Kidney (tissue), 13 donors: ENCODE measurements at regions not wholly inside any gene's neighbourhood (a gene's known extent, or its start where the extent isn't known, plus 50 kb on each side); places are given as distances from the start of the nearest gene placed in this dataset.

ENCODE experiments used
- DNase-seq, 5 donors: peaks; one replicate each; pipeline ENCODE4 v3.0.0-alpha.2; 2013 to 2020
- FAIRE-seq: peaks from 2 replicates; lab custom pipeline; 2012; peaks lifted over from hg19 to GRCh38; lab: Jason Lieb, UNC
- H3K27ac ChIP-seq, 2 donors: one replicate each; pipeline ENCODE4 v1.7.0; 2013; ENCODE audit warnings: low read depth in 2 of 2, low read length in 2 of 2, inconsistent platforms in 1 of 2
- H3K27me3 ChIP-seq: one replicate; pipeline ENCODE4 v1.7.1; 2013; ENCODE audit warnings: low read length, inconsistent platforms; ENCODE audit not compliant: control insufficient read depth, insufficient read depth
- H3K36me3 ChIP-seq, 3 donors: one replicate each; pipeline versions ENCODE4 v1.7.0 to v1.7.1; 2013; ENCODE audit warnings: low read length in 3 of 3, control low read depth in 1 of 3, inconsistent platforms in 1 of 3; ENCODE audit not compliant: insufficient read depth in 3 of 3, control insufficient read depth in 2 of 3
- H3K4me1 ChIP-seq, 3 donors: one replicate each; pipeline versions ENCODE4 v1.7.0 to v1.7.1; 2013; ENCODE audit warnings: low read length in 3 of 3, inconsistent platforms in 1 of 3, low read depth in 1 of 3; ENCODE audit not compliant: control insufficient read depth in 2 of 3, insufficient read depth in 2 of 3
- H3K4me3 ChIP-seq, 3 donors: one replicate each; pipeline versions ENCODE4 v1.7.0 to v1.8.1; 2013; ENCODE audit warnings: low read length in 3 of 3, control low read depth in 1 of 3, inconsistent platforms in 1 of 3
- H3K9ac ChIP-seq, 3 donors: one replicate each; pipeline versions ENCODE4 v1.7.0 to v1.7.1; 2013; ENCODE audit warnings: low read length in 3 of 3, control low read depth in 1 of 3, inconsistent platforms in 1 of 3
- H3K9me3 ChIP-seq, 3 donors: one replicate each; pipeline versions ENCODE4 v1.7.0 to v1.7.1; 2013; ENCODE audit warnings: low read length in 3 of 3, control low read depth in 1 of 3, inconsistent platforms in 1 of 3; ENCODE audit not compliant: control insufficient read depth in 2 of 3, insufficient read depth in 1 of 3
- CTCF ChIP-seq: IDR thresholded peaks from 3 replicates; pipeline ENCODE4 v1.5.1; 2012; ENCODE audit warnings: mild to moderate bottlenecking, moderate library complexity, borderline replicate concordance; ENCODE audit not compliant: insufficient read depth; ENCODE audit errors: extremely low read depth
- intact Hi-C: fragments of 100-400 bp; cut with DNase I; formaldehyde crosslinking; loops from one replicate; pipeline ENCODE4 v1.11.1; 2022
- donor health status: control.
- donor health status: control.
- donor health status: control.
- donor health status: control.
- donor health status: control.
- donor health status: DM: yes; HTN: yes; CAD: no.
- donor health status: Normal renal cell carcinoma (clear cell type).

- FAIRE-seq (no peak), DNase-seq (no peak)
- Histone ChIP-seq H3K36me3 (no peaks in the 10 kb centered on the region), H3K9me3 (no peaks in the 10 kb centered on the region), H3K27me3 (no peaks in the 10 kb centered on the region), H3K27ac (no peak overlapping the region), H3K4me1 (no peaks in the 10 kb centered on the region), H3K9ac (no peak overlapping the region), H3K4me3 (no peak overlapping the region)
- intact Hi-C loops, result no loop called here
- TF ChIP-seq CTCF, result no peak
These were observed 166.7 kb upstream of the NRP1 start for GRCh38 chr10:33501161-33501560.

DNA sequence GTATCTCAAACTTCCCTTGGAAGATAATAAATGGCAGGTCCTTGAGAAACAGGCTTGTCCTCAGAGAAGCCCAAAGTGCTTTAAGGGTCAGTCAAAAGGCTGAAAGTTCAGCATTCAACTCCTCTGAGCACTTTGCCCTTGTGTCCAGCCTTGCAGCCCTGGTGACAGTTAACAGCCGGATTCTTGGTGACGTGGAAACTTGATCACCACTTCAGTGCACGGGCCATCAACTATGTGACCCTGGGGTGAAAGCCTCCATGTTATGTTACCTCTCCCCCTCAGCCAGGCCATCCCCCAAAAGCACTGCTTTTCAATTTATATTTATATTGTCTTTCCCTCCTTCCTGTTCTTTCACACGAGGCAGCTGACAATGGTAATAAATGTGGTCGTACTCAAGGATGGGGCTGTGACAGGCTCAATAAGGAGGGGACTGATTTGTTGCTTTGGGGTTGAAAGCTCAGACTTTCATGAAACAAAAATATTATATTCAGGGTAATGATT lies 164.0 kb upstream of the NRP1 start:
- FAIRE-seq (no peak), DNase-seq (peak; percentile 85 to 96 (median 93))
- no peak for TF ChIP-seq CTCF
- no peak overlapping the region for H3K27ac ChIP-seq
- H3K27me3 ChIP-seq, result no peaks in the 10 kb centered on the region
- no peaks in the 10 kb centered on the region for H3K4me1 ChIP-seq
- H3K9ac ChIP-seq, result no peak overlapping the region
- intact Hi-C loops, result no loop called here
- no peaks in the 10 kb centered on the region for H3K9me3 ChIP-seq
- no peaks in the 10 kb centered on the region for H3K36me3 ChIP-seq
- H3K4me3 ChIP-seq, result no peak overlapping the region

- no peak overlapping the region for H3K9ac ChIP-seq
- no peak overlapping the region for H3K4me3 ChIP-seq
- no peaks in the 10 kb centered on the region for H3K36me3 ChIP-seq
- no peaks in the 10 kb centered on the region for H3K4me1 ChIP-seq
- FAIRE-seq (no peak), DNase-seq (no peak)
- H3K9me3 ChIP-seq, result no peaks in the 10 kb centered on the region
- H3K27ac ChIP-seq, result no peak overlapping the region
- intact Hi-C loops, result no loop called here
- no peak for TF ChIP-seq CTCF
- no peaks in the 10 kb centered on the region for H3K27me3 ChIP-seq
These were observed 162.9 kb upstream of the NRP1 start for GRCh38 chr10:33497338-33497737.

DNA sequence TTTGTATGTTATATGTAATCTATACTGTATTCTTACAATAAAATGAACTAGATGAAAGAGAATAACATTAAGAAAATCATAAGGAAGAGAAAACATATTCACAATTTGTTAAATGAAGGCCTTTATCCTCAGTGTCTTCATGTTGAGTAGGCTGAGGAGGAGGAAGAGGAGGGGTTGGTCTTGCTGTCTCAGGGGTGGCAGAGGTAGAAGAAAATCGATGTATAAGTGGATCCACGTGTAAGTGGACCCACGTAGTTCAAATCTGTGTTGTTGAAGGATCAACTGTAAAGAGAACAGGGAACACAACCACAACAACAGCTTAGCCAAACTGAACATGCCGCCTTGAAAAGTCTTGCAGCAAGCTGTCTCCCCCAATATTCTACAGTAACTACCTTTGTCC lies 161.6 kb upstream of the NRP1 start:
- intact Hi-C loops, result no loop called here

More for the DNA sequence above, 161.6 kb upstream of the NRP1 start:
- TF ChIP-seq CTCF, result no peak
- H3K9ac ChIP-seq, result no peak overlapping the region
- H3K27ac ChIP-seq, result no peak overlapping the region
- no peak for FAIRE-seq
- no peak overlapping the region for H3K4me3 ChIP-seq
- no peak for DNase-seq
- H3K9me3 ChIP-seq, result no peaks in the 10 kb centered on the region
- no peaks in the 10 kb centered on the region for H3K27me3 ChIP-seq
- no peaks in the 10 kb centered on the region for H3K4me1 ChIP-seq
- no peaks in the 10 kb centered on the region for H3K36me3 ChIP-seq
